NOMO-1 treated with dmso at 0.1 percent for 144 hours (cell line): ENCODE measurements at regions not wholly inside any gene's neighbourhood (a gene's known extent, or its start where the extent isn't known, plus 50 kb on each side); places are given as distances from the start of the nearest gene placed in this dataset.

Source experiments
- DNase-seq: peaks from one replicate; lab custom pipeline; 2025; ENCODE audit not compliant: unreplicated experiment; lab: John Stamatoyannopoulos, UW

GRCh38 chr6:56005426-56005825, 130.0 kb upstream of the BMP5 start:
- peak; percentile 4 for DNase-seq

GRCh38 chr6:56004426-56004825, 129.0 kb upstream of the BMP5 start:
- no peak for DNase-seq

- no peak for DNase-seq
Observed at GRCh38 chr6:56003616-56004015, 128.2 kb upstream of the BMP5 start.

GRCh38 chr6:56002336-56002735, 126.9 kb upstream of the BMP5 start:
- no peak for DNase-seq

- no peak for DNase-seq
Observed at GRCh38 chr6:55998576-55998975, 123.2 kb upstream of the BMP5 start.

- no peak for DNase-seq
Observed at GRCh38 chr6:55997223-55997874, 122.0 kb upstream of the BMP5 start.

GRCh38 chr6:55994531-55994930, 119.1 kb upstream of the BMP5 start:
- peak; percentile 38 for DNase-seq

- no peak for DNase-seq
Observed at GRCh38 chr6:55993418-55993817, 118.0 kb upstream of the BMP5 start.

- DNase-seq: no peak
Observed at GRCh38 chr6:55992546-55992945, 117.2 kb upstream of the BMP5 start.

- DNase-seq: no peak
Observed at GRCh38 chr6:55985309-55985708, 109.9 kb upstream of the BMP5 start.

GRCh38 chr6:55983861-55984260, 108.5 kb upstream of the BMP5 start:
- DNase-seq: no peak

GRCh38 chr6:55981660-55982059, 106.3 kb upstream of the BMP5 start:
- no peak for DNase-seq

- DNase-seq: peak; percentile 4
Observed at GRCh38 chr6:55980627-55981211, 105.3 kb upstream of the BMP5 start.

GRCh38 chr6:55979526-55979925, 104.1 kb upstream of the BMP5 start:
- no peak for DNase-seq

- DNase-seq: no peak
Observed at GRCh38 chr6:55977959-55978665, 102.7 kb upstream of the BMP5 start.

- DNase-seq: no peak
Observed at GRCh38 chr6:55974688-55975087, 99.3 kb upstream of the BMP5 start.

GRCh38 chr6:55972091-55972490, 96.7 kb upstream of the BMP5 start:
- no peak for DNase-seq

- no peak for DNase-seq
Observed at GRCh38 chr6:55969526-55969925, 94.1 kb upstream of the BMP5 start.

GRCh38 chr6:55968926-55969325, 93.5 kb upstream of the BMP5 start:
- no peak for DNase-seq

- no peak for DNase-seq
Observed at GRCh38 chr6:55964136-55964535, 88.7 kb upstream of the BMP5 start.

GRCh38 chr6:55963301-55963700, 87.9 kb upstream of the BMP5 start:
- DNase-seq: no peak

- DNase-seq: no peak
Observed at GRCh38 chr6:55960344-55960743, 85.0 kb upstream of the BMP5 start.
